ENCODE measurements at regions not wholly inside any gene's neighbourhood (a gene's known extent, or its start where the extent isn't known, plus 50 kb on each side); places are given as distances from the start of the nearest gene placed in this dataset.

GRCh38 chr12:111202237-111202915 is 166.5 kb downstream of the PHETA1 start:
- no peak overlapping the region for H3K4me3 ChIP-seq (replicated peaks; ENCODE audit: low read depth, low read length)
- TF ChIP-seq CTCF (IDR thresholded peaks at IDR 0.05; ENCODE audit: low read depth, low read length, missing control alignments), result no peak
- no peak for DNase-seq (ENCODE audit: extremely low read depth, low read depth)

DNA sequence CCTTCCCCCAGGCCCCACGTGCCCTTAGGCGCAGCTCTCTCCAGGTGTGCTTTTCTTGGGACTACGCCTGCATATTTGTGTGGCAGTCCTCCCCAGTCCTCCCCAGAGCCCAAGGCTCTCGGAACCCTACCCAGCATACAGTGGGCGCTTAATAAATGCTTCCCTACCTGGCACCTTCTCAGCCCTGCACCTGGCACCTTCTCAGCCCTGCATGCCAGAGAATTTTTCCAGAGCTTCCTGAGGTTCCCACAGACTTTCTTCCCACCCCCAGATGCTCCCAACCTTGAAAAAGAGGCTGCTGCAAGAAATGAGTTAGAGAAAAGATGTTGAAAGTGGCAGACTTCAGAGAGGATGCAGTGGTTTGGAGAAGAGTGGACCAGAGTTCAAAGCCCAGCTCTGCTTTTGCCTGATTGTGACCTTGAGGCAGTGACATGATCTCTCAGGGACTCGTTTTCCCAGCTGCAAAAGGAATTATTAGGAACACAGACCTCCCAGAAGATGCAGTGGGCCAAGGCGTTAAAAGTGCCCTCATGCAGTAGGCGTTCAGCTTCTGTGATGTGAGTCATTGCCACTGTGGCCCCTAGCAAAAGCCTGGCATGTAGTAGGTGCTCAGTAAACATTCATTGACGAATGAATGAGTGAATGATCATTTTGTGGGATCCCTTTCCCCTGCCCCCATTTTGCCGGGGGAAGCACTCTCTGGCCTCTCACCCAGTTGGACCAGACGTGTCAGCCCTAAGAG is 167.2 kb downstream of the PHETA1 start:
- DNase-seq (ENCODE audit: extremely low read depth, low read depth), result no peak
- H3K4me3 ChIP-seq (replicated peaks; ENCODE audit: low read depth, low read length), result no peak overlapping the region
- no peak for TF ChIP-seq CTCF (IDR thresholded peaks at IDR 0.05; ENCODE audit: low read depth, low read length, missing control alignments)

DNA sequence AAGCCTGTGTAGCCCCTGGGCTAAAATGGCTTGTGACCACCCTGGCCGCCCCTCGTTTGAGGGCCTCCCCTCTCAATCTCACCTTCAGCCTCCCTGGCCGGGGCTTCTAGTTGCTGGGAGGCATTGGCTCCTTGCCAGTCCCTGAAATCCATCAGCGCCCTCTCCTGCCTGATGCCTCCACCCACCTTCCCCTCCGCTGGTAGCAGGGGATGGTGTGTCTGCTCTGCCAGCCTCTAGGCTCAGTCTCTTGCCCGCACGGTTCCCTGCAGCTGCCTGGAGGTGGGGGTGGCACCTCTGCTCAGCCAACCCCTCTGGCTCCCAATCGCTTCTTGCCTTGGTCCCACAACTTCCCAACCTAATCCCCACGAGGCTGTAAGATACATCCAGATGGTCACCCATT is 167.9 kb downstream of the PHETA1 start:
- H3K4me3 ChIP-seq (replicated peaks; ENCODE audit: low read depth, low read length), result no peak overlapping the region
- TF ChIP-seq CTCF (IDR thresholded peaks at IDR 0.05; ENCODE audit: low read depth, low read length, missing control alignments), result no peak
- DNase-seq (ENCODE audit: extremely low read depth, low read depth), result no peak

GRCh38 chr12:111197376-111197944 is 171.4 kb downstream of the PHETA1 start:
- no peak overlapping the region for H3K4me3 ChIP-seq (replicated peaks; ENCODE audit: low read depth, low read length)
- TF ChIP-seq CTCF (IDR thresholded peaks at IDR 0.05; ENCODE audit: low read depth, low read length, missing control alignments), result no peak
- DNase-seq (ENCODE audit: extremely low read depth, low read depth), result no peak

DNA sequence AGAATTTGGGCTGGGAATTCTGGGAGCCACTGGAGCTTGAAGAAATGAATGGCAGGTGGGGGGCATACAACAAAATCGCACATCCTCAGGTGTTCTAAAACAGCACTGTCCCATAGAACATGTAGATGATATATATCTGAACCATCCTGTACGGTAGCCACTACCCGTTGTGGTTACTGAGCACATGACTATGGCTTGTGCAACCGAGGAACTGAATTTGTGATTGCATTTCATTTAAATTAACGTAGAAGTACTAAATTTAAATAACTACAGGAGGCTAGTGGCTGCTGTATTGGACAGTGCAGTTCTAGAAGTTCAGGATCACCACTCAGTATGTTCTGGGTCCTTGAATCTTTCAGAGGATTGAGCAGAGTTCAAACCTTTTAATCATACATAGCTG is 172.4 kb downstream of the PHETA1 start:
- no peak overlapping the region for H3K4me3 ChIP-seq (replicated peaks; ENCODE audit: low read depth, low read length)
- TF ChIP-seq CTCF (IDR thresholded peaks at IDR 0.05; ENCODE audit: low read depth, low read length, missing control alignments), result no peak
- no peak for DNase-seq (ENCODE audit: extremely low read depth, low read depth)

DNA sequence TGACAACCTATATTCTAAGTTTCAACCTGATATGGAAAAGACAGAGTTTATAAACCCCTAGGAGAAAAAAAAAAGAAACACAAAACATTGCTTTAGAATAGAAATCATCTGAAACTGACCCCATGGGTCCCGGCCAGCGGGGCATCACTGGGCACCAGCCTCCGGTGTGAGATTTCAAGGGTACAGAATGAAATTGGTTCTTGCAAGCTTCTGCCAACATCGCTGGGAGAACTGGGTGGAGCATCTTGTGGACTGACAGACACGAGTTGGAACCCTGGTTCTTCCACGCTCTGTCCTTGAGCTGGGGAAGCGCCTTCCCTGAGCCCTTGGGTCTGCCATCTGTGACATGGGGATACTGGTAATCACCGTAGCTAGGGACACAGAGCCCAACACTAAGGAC is 173.6 kb downstream of the PHETA1 start:
- no peak for TF ChIP-seq CTCF (IDR thresholded peaks at IDR 0.05; ENCODE audit: low read depth, low read length, missing control alignments)
- no peak for DNase-seq (ENCODE audit: extremely low read depth, low read depth)
- H3K4me3 ChIP-seq (replicated peaks; ENCODE audit: low read depth, low read length), result no peak overlapping the region
